K562 (cell line): ENCODE measurements at regions not wholly inside any gene's neighbourhood (a gene's known extent, or its start where the extent isn't known, plus 50 kb on each side); places are given as distances from the start of the nearest gene placed in this dataset.
A peak's percentile ranks its signal among the peaks of the same experiment; 100 is the strongest.

Experiments
- AFF1 ChIP-seq, 2 experiments: fragments of 450-650 bp; IDR thresholded peaks; 2 replicates each; pipeline ENCODE4 v1.6.1; 2018; ENCODE audit warnings: mild to moderate bottlenecking in 2 of 2, low read depth in 1 of 2; ENCODE audit not compliant: partially characterized antibody in 2 of 2
- BCL6 ChIP-seq: fragments of 250-450 bp; sonication (Bioruptor Pico); IDR thresholded peaks from 2 replicates; pipeline ENCODE4 v1.4.0; 2020
- CBFA2T3 ChIP-seq: fragments of 450-650 bp; IDR thresholded peaks from 2 replicates; pipeline ENCODE4 v1.6.1; 2017
- CTCF ChIP-seq, 3 experiments: IDR thresholded peaks in 2 of 3; conservative IDR thresholded peaks in 1 of 3; 2 replicates each; pipeline ENCODE4 v1.5.1; 2011 to 2012; ENCODE audit warnings: low read length in 3 of 3, mild to moderate bottlenecking in 3 of 3, control low read depth in 2 of 3, improper control_type of control experiment in 1 of 3, inconsistent platforms in 1 of 3, low read depth in 1 of 3, mixed read lengths in 1 of 3, moderate library complexity in 1 of 3; ENCODE audit not compliant: insufficient read depth in 2 of 3
- HCFC1 ChIP-seq: IDR thresholded peaks from 2 replicates; pipeline ENCODE4 v1.6.1; 2012; ENCODE audit warnings: low read depth, low read length, improper control_type of control experiment
- HDAC2 ChIP-seq: fragments of 450-650 bp; IDR thresholded peaks from 2 replicates; pipeline ENCODE4 v1.6.1; 2016; ENCODE audit warnings: mild to moderate bottlenecking
- JUN ChIP-seq, 2 experiments: sonication (generic) in 1 of 2; formaldehyde crosslinking in 1 of 2; IDR thresholded peaks; 2 replicates each; pipeline versions ENCODE4 v1.6.1 to v1.8.0; 2012 to 2022; ENCODE audit warnings: borderline replicate concordance in 2 of 2, mild to moderate bottlenecking in 2 of 2, improper control_type of control experiment in 1 of 2, low read depth in 1 of 2, low read length in 1 of 2, missing genetic modification reagents in 1 of 2
- LEF1 ChIP-seq: fragments of 450-650 bp; IDR thresholded peaks from 2 replicates; pipeline ENCODE4 v1.6.1; 2016; ENCODE audit warnings: mild to moderate bottlenecking
- MCM7 ChIP-seq, 2 experiments: fragments of 450-650 bp; IDR thresholded peaks; 2 replicates each; pipeline ENCODE4 v1.6.1; 2016 to 2018
- MYC ChIP-seq, 2 experiments: fragments of 250-450 bp in 1 of 2; sonication (Bioruptor Pico) in 1 of 2; IDR thresholded peaks; 2 replicates each; pipeline versions ENCODE4 v1.5.1 to v1.6.1; 2012 to 2021; ENCODE audit warnings: low read depth in 2 of 2, borderline replicate concordance in 1 of 2, improper control_type of control experiment in 1 of 2, low read length in 1 of 2, mild to moderate bottlenecking in 1 of 2, moderate library complexity in 1 of 2
- NCOA6 ChIP-seq: fragments of 450-650 bp; IDR thresholded peaks from 2 replicates; pipeline ENCODE4 v1.6.1; 2017; ENCODE audit warnings: mild to moderate bottlenecking
- NKRF ChIP-seq: fragments of 450-650 bp; IDR thresholded peaks from 2 replicates; pipeline ENCODE4 v1.6.1; 2016; ENCODE audit warnings: borderline replicate concordance
- NR2C2 ChIP-seq, 2 experiments: fragments of 200-800 bp in 1 of 2; sonication (Bioruptor generic) in 1 of 2; sonication (generic) in 1 of 2; formaldehyde crosslinking in 1 of 2; IDR thresholded peaks; 2 replicates each; pipeline versions ENCODE4 v1.6.1 to v1.8.0; 2016 to 2022; ENCODE audit warnings: mild to moderate bottlenecking in 1 of 2, missing compliant biosample characterization in 1 of 2, missing genetic modification characterization in 1 of 2, missing genetic modification reagents in 1 of 2
- PHB2 ChIP-seq: fragments of 450-650 bp; IDR thresholded peaks from 2 replicates; pipeline ENCODE4 v1.6.1; 2017; ENCODE audit warnings: low read depth
- TAF7 ChIP-seq: fragments of 450-650 bp; IDR thresholded peaks from 2 replicates; pipeline ENCODE4 v1.6.1; 2016; ENCODE audit warnings: missing genetic modification characterization, missing compliant biosample characterization
- ZBTB7A ChIP-seq: IDR thresholded peaks from 2 replicates; pipeline ENCODE4 v1.6.1; 2011; ENCODE audit warnings: low read depth, mild to moderate bottlenecking, low read length, moderate library complexity, borderline replicate concordance; ENCODE audit not compliant: control insufficient read depth
- ZKSCAN3 ChIP-seq: fragments of 250-450 bp; sonication (Bioruptor Pico); IDR thresholded peaks from 2 replicates; pipeline ENCODE4 v1.4.0; 2020
- ZSCAN29 ChIP-seq: fragments of 450-650 bp; IDR thresholded peaks from 2 replicates; pipeline ENCODE4 v1.6.1; 2017
- TF ChIP-seq, protein P1 (sequence below): fragments of 450-650 bp; IDR thresholded peaks from 2 replicates; pipeline ENCODE4 v1.6.1; 2016; ENCODE audit warnings: missing biosample characterization, missing genetic modification characterization

DNA sequence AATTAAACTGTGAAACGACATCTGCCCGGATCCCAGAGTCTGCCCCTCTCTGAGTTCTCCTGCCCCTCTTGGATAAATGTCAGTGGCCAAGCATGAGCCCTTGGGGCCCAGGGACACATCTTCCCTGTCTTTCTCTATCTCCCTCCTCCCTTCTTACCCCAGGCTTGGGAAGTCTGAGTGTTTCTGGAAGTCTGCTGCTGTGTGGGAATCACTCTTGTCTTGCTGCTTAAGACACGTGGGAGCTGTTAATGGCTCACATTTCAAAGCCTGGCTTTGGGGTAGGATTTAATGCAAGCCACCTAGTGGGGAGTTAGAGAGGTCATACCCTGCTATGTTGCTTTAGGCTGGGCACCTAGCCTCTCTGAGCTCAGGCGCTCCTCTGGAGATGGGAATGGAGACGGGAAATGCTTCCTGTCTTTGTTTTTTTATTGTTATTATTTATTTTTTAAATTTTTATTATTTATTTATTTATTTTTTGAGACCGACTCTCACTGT is 218.5 kb upstream of the CIBAR2 start (continued):
- TF ChIP-seq NKRF (peak; percentile 70), NR2C2 (CRISPR knock-in tag; IDR thresholded peaks at IDR 0.05) (no peak), NR2C2 (tag; IDR thresholded peaks at IDR 0.05) (peak; percentile 24; the same call in 1 of the 2 replicates), BCL6 (CRISPR knock-in tag) (no peak), LEF1 (peak; percentile 70; the same call in 1 of the 2 replicates), AFF1 (IDR thresholded peaks at IDR 0.05; ENCODE audit: low read depth in 1 of 2, partially characterized antibody in 2 of 2) (peak in 1 of 2 experiments; percentile 54), JUN (IDR thresholded peaks at IDR 0.05; ENCODE audit: borderline replicate concordance, low read depth, low read length) (peak; percentile 24; the same call in 1 of the 2 replicates), JUN (CRISPR knock-in tag; IDR thresholded peaks at IDR 0.05; ENCODE audit: borderline replicate concordance) (no peak), TAF7 (tag) (peak; percentile 75; the same call in 1 of the 2 replicates), ZBTB7A (no peak), NCOA6 (no peak), ZSCAN29 (peak; percentile 46; the same call in 1 of the 2 replicates), CTCF (IDR thresholded peaks at IDR 0.05 in 2 of 3, conservative IDR thresholded peaks at IDR 0.05 in 1 of 3; ENCODE audit: insufficient read depth in 2 of 3, low read depth in 1 of 3, low read length in 3 of 3) (peak; percentile 76 to 79 (median 76)), PHB2 (no peak), MYC (IDR thresholded peaks at IDR 0.05; ENCODE audit: low read depth, low read length) (peak; percentile 93), MYC (CRISPR knock-in tag; IDR thresholded peaks at IDR 0.05; ENCODE audit: borderline replicate concordance, low read depth) (0 out of 2 replicates have a peak, but pooled peaks have one; percentile 41), HDAC2 (peak; percentile 29; the same call in 1 of the 2 replicates), CBFA2T3 (no peak), ZKSCAN3 (CRISPR knock-in tag) (no peak), MCM7 (IDR thresholded peaks at IDR 0.05) (no peak), HCFC1 (no peak)
- TF ChIP-seq, protein P1, sequence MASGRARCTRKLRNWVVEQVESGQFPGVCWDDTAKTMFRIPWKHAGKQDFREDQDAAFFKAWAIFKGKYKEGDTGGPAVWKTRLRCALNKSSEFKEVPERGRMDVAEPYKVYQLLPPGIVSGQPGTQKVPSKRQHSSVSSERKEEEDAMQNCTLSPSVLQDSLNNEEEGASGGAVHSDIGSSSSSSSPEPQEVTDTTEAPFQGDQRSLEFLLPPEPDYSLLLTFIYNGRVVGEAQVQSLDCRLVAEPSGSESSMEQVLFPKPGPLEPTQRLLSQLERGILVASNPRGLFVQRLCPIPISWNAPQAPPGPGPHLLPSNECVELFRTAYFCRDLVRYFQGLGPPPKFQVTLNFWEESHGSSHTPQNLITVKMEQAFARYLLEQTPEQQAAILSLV (tag) = no peak
